ENCODE measurements at regions not wholly inside any gene's neighbourhood (a gene's known extent, or its start where the extent isn't known, plus 50 kb on each side); places are given as distances from the start of the nearest gene placed in this dataset.

- no peak for DNase-seq (ENCODE audit: low read depth, low spot score)
- Histone ChIP-seq H3K4me2 (ENCODE audit: low read length) (no peak overlapping the region), H2AFZ (ENCODE audit: low read depth, low read length, poor library complexity, severe bottlenecking) (no peak overlapping the region), H3K9ac (ENCODE audit: low read length) (no peak overlapping the region), H3K9me3 (ENCODE audit: control insufficient read depth in 1 of 2, insufficient read depth in 1 of 2, low read depth in 1 of 2, low read length in 2 of 2) (0 out of 4 replicates have a peak, but pooled peaks cover 0 to 4% of the 10 kb centered on the region in 2 experiments), H4K20me1 (ENCODE audit: insufficient read depth) (no peaks in the 10 kb centered on the region), H3K9me2 (ENCODE audit: insufficient read depth) (no peaks in the 10 kb centered on the region), H3K4me1 (ENCODE audit: control insufficient read depth in 1 of 2, insufficient read depth in 2 of 2, low read length in 2 of 2) (no peaks in the 10 kb centered on the region), H3K27me3 (ENCODE audit: insufficient read depth, low read length) (no peaks in the 10 kb centered on the region), H3K79me2 (ENCODE audit: insufficient read depth, low read length) (no peaks in the 10 kb centered on the region), H3K36me3 (ENCODE audit: control insufficient read depth in 1 of 2, insufficient read depth in 2 of 2, low read length in 2 of 2) (no peaks in the 10 kb centered on the region), H3K27ac (ENCODE audit: low read depth, low read length) (no peak overlapping the region), H3K4me3 (replicated peaks in 1 of 2; ENCODE audit: low read depth in 1 of 2, low read length in 2 of 2) (no peak overlapping the region)
- ChIA-PET CTCF (no interaction called here), RAD21 (ENCODE audit: low non-redundant PET in 1 of 2, low total read pairs in 2 of 2, uncharacterized antibody in 2 of 2, unreplicated experiment in 2 of 2) (no interaction called here), POLR2A (no interaction called here)
- BruUV-seq (replicated peaks) = no TSS peak
- no peak for ATAC-seq
- intact Hi-C loops (cut with micrococcal nuclease) = no loop called here
- TF ChIP-seq RAD21 (IDR thresholded peaks at IDR 0.05; ENCODE audit: low read depth) = no peak
- no peak for TF ChIP-seq CTCF (IDR thresholded peaks at IDR 0.05 in 2 of 3, conservative IDR thresholded peaks at IDR 0.05 in 1 of 3; ENCODE audit: borderline replicate concordance in 1 of 3, insufficient read depth in 1 of 3, low read depth in 2 of 3, low read length in 2 of 3)
- no peak for TF ChIP-seq CBX3 (IDR thresholded peaks at IDR 0.05; ENCODE audit: low read depth)
- TF ChIP-seq TCF7L2 (IDR thresholded peaks at IDR 0.05; ENCODE audit: borderline replicate concordance, extremely low read depth, insufficient read depth, insufficient read length) = no peak
- TF ChIP-seq FOSL1 (IDR thresholded peaks at IDR 0.05; ENCODE audit: low read depth) = no peak
- no peak for TF ChIP-seq CEBPB (IDR thresholded peaks at IDR 0.05; ENCODE audit: low read depth)
- no peak for TF ChIP-seq SIN3A (IDR thresholded peaks at IDR 0.05; ENCODE audit: low read depth)
- no peak for TF ChIP-seq ATF3 (IDR thresholded peaks at IDR 0.05)
- TF ChIP-seq JUND (IDR thresholded peaks at IDR 0.05) = no peak
- no peak for TF ChIP-seq EGR1 (IDR thresholded peaks at IDR 0.05; ENCODE audit: low read depth)
- no peak for TF ChIP-seq SP1 (IDR thresholded peaks at IDR 0.05; ENCODE audit: low read depth)
- TF ChIP-seq ZNF274 (IDR thresholded peaks at IDR 0.05; ENCODE audit: low read depth, low read length) = no peak
These were observed 266.7 kb downstream of the SPRY2 start for GRCh38 chr13:80074143-80074752.
